Left kidney (tissue), 1 donor: ENCODE measurements at regions not wholly inside any gene's neighbourhood (a gene's known extent, or its start where the extent isn't known, plus 50 kb on each side); places are given as distances from the start of the nearest gene placed in this dataset.

Source experiments
- DNase-seq: peaks from one replicate; pipeline ENCODE4 v3.0.0-alpha.2; 2013

DNA sequence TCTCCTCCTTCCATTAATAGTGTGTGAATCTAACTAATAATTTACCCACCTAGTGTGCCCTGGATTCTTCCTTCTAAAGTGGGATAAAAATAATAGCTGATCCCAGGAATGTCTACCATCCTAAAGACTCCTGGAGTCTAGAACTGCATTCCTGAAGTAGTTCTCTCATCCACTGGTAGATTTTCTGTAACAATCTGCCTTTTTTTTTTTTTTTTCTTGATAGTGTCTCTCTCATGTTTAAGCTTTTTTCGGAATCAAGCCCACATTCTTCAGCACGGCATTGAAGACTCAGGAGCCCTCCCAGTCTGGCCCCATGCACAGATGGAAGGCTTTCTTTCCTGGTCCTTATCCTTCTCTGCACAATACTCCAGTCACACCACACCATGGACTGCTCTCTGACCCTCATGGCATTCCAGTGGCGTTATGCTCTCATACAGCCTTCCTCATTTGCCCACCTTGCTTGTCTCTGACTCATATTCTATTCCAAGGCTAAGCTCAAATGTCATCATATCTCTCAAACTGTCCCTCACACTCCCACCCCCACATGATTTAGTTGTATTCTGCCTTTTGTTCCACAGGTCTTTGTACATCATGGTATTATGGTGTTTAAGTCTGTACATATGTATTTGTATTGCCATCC lies 68.7 kb upstream of the FRY start:
- no peak for DNase-seq

DNA sequence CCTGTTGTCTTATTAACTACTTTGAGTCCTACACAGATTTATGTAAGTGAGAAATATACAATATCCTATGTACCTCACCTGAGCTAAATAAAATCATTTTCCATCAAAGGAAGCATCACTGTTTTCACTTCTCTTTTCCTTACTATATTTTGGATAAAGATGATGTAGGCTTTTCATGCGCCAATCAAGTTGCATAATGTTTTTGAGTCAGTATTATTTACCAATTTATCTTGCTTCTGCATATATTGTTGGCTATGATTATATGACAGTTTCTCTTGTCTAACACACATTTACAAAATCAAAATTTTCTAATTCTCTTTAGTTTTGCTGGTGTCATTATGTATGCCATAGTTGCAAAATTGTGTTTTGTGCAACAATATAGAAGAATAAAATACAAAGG lies 67.9 kb upstream of the FRY start:
- DNase-seq, result no peak

DNA sequence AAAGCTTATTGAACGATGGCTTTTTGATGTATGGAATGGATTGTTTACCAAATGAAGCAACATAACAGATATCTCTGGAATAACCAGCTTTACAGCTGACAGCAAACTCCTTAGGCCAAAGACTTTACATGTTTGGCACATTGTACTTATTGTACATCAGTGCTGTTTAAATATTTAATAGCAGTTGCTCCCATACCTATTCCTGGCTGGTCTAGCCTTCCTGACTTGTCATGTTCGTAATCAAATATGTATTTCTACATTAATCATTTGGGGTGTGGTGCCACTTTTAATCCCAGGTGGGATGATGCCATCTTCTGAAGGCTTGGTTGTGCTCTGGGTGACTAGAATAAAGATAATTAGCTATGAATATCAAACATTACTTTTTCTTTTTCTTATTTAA lies 67.4 kb upstream of the FRY start:
- DNase-seq, result no peak

DNA sequence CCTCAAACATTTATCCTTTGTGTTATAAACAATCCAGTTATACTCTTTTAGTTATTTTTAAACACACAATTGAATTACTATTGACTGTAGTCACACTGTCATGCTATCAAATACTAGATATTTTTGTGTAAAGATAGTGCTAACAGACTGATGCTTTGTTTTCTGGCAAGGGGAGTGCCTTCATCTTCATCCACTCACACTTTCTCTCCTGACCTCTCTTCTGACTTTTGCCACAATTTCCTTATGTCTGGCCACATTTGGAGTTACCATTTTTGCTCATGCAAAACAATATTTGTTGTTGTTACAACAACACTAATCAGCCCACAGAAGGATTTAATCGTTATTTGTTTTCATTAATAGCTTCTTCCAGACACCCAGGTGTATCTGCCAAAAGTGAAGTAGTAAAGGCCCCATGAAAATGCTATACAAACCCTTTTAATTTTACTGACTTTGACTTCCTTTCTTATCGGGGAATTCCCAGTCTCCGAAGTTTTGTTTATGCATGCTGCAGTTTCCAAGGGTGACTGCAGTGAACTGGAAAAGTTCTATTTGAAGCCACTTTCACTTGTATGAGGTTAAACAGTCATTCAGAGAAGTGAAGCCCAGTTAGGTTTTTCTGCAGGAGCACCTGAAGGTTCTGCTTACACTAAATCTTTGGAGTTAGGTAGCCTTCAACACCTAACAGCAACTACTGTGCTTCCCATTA lies 66.1 kb upstream of the FRY start:
- DNase-seq, result peak; percentile 63

DNA sequence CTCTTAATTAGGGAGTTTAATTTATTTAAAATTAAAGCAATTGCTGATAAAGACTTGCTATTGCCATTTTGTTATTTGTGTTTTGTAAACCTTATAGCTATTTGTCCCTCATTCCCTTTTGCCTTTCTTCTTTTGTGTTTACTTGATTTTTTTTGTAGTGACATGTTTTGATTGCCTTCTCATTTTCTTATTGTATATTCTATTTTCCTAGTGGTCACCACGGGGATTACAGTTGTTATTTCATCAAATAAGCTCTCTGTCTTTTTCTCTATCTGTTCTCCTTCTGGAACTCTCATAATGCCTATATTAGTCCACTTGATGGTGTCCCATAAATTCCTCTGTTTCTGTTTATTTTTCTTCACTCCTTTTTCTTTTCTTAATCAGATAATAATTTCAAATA lies 64.4 kb upstream of the FRY start:
- DNase-seq, result no peak

GRCh38 chr13:31968473-31968872 lies 63.1 kb upstream of the FRY start:
- no peak for DNase-seq

DNA sequence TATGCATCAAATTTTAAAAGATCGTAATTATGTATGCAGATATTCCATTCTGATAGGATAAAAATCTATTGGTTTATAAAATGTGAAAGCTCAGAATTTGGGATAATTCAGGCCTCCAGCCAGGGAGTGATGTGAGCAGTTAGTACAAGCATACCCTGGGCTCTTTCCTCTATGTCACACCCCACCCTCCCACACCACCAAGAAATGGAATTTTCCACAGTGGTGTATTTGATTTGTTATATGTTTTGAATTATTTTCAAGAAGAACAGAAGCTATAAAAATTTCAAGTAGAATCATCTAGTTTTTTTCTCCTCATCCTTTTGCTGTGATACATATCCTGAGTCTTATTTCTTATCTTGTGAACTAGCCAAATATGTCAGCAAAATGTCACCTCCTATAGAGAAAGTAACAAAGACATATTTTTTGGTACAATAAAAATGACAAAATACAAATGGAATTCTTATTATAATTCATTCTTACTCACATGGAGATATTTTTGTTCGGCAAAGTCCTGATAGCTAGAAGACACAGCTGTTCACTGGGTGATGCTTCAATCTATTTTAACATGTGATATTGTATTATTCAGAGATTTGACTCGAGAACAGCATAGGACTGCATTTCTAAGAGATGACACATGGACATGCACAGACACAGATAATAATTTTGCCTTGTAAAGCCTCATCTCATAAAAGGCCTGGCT lies 61.2 kb upstream of the FRY start:
- DNase-seq, result no peak

DNA sequence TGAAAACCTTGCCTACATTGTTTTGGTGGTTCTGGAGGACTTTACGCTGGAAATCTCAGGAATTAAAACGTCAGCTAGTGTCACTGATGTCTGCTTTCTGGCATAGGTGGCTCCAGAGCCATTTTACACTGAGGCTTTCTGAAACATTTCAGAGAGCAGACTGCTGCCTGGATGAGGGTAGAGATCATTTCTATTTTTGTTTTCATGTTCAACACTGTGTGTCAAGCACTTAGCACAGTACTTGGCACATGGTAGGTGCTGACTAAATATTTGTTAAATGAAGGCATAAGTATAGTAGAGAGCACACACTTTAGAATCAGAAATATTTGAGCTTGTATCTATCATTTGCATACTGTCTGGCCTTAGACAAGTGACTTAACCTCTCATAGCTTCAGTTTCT lies 59.1 kb upstream of the FRY start:
- no peak for DNase-seq

DNA sequence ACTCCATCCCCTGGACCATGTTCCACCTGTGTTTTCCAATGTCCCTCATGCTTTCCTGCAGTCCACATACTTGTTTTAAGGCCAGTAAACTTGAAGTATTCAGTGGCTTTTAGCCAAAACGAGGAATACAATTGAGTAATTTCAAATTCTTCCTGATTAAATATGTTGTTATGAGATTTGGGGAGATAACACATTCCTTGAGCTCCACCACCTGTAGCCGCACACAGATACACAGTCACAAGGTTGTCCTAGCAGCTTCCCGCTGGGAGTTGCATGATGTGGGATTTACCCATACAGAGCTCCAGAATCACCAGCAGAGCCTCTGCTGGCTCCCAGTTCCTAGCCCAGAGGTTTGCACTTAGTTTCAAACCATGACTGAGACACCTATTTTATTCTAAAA lies 53.6 kb upstream of the FRY start:
- DNase-seq, result no peak

GRCh38 chr13:31980830-31981229 lies 50.7 kb upstream of the FRY start:
- no peak for DNase-seq
